ELF-1 (cell line): ENCODE measurements at regions not wholly inside any gene's neighbourhood (a gene's known extent, or its start where the extent isn't known, plus 50 kb on each side); places are given as distances from the start of the nearest gene placed in this dataset.
"Not testable (repeated sequence)": the region's sequence is repeated elsewhere in the genome, so short reads cannot be mapped to it uniquely, and the experiment has no call there.

ENCODE experiments used
- DNase-seq: peaks from one replicate; pipeline ENCODE4 v3.0.0-alpha.2; 2016; ENCODE audit warnings: low read depth, low spot score

DNA sequence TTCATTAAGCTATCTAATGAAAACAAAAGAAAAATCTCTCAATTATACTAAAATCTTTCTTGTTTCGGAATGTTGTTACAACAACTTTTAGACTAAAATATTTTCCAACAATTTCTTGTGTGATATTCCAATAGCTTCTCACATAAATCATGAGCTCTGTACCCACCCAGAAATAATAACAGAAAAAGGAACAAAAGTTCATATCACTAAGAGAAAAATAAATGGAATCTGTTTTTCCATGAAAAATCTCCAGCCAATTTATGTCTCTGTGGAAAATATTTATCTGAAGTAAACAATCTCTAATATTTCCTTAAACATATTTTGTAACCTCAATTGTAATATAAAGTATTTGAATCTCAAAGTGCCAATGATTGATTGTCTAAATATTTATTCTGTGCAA is 628.6 kb upstream of the ANKRD30A start:
- no peak for DNase-seq

DNA sequence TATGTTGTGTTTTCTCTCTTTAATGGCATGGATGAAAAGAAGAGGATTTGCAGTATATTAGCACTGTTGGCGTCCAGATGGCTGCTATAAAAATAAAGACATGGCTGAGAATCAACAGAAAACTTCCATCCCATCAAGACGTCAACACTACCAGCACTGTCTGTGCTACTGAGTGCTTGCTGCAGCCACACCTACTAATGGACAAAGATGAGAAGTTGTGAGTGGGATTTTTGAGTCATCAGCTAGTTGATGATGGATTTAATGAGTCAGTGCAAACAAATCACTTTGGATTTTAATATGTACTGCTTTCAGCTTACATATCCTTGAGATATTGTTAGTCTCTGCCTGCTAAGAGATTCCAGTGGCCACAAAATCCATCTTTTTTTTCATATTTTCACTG is 631.0 kb upstream of the ANKRD30A start:
- no peak for DNase-seq

DNA sequence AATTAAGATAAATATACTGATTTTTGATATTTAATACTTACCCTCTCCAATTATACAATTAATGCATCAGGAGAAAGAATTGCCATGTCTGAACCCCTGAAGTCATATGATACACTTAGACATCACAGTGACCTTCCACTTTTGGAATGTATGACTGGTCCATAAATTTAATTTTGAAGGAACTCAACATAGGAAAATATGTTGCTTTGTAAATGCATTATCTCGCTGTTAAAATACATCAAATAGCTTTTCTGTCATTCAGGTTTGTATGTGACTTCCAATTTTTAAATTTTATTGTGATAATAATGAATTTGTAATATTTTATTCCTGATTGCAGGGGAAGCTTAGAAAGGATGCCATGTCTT is 631.9 kb upstream of the ANKRD30A start:
- DNase-seq: no peak

- DNase-seq: no peak
These were observed 632.5 kb upstream of the ANKRD30A start for GRCh38 chr10:36492590-36493515.

- no peak for DNase-seq
These were observed 633.5 kb upstream of the ANKRD30A start for GRCh38 chr10:36491926-36492325.

GRCh38 chr10:36489611-36490228 is 635.7 kb upstream of the ANKRD30A start:
- no peak for DNase-seq

DNA sequence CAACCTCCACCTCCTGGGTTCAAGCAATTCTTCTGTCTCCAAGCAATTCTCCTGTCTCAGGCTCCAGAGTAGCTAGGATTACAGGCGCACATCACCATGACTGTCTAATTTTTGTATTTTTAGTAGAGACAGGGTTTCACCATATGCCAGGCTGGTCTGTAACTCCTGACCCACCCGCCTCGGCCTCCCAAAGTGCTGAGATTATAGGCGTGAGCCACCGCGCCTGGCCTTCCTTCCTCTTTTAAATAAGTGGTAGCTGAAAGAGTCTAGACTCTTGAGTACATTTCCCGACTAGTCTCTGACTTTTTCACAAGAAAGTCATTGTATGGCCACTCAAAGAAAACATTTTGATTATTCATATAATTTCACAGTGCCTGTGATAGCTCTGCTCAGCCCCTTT is 636.2 kb upstream of the ANKRD30A start:
- no peak for DNase-seq

DNA sequence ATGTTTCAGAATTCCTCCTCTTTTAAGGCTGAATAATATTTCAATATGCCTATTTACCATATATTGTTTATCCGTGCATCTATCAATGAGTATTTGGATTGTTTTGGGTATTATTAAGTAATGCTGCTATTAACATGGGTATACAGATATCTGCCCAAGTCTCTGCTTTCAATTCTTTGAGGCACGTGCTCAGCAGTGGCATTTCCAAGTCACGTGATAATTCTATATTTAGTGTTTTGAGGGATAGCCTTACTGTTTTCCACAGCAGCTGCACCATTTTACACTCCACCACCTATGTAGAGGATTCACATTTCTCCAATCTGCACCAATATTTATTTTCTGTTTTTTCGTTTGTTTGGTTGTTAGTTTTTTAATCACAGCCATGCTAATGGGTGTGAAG is 636.8 kb upstream of the ANKRD30A start:
- no peak for DNase-seq

GRCh38 chr10:36479073-36479472 is 646.3 kb upstream of the ANKRD30A start:
- no peak for DNase-seq

DNA sequence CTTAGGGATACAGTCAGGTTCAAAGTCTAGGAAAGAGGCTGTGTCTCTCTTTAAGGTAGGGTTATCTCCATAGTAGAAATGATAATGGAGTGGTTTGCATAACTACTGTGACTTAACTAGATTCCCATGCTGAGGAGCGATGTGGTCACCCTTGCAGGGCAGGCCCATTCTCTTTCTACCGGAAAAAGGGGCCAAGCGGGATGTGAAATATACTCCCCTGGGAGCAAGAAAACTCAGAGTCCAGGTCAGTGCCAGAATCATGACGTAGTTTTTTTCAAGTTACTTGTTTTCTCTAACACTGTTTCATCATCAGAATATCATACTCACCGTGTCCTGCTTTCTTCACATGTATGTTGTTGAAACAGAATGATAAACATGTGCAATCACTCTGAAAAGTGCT is 649.0 kb upstream of the ANKRD30A start:
- no peak for DNase-seq

DNA sequence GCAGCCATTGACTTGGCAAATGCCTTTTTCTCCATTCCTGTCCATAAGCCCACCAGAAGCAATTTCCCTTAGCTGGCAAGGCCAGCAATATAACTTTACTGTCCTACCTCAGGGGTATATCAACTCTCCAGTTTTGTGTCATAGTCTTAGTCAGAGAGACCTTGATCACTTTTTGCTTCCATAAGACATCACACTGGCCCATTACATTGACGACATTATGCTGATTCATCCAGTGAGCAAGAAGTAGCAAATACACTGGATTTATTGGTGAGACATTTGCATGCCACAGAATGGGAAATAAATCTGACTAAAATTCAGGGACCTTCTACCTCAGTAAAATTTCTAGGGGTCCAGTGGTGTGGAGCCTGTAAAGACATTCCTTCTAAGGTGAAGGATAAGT is 649.7 kb upstream of the ANKRD30A start:
- no peak for DNase-seq

GRCh38 chr10:36474456-36474855 is 650.9 kb upstream of the ANKRD30A start:
- DNase-seq: no peak

- DNase-seq: no peak
These were observed 652.3 kb upstream of the ANKRD30A start for GRCh38 chr10:36473122-36473521.

DNA sequence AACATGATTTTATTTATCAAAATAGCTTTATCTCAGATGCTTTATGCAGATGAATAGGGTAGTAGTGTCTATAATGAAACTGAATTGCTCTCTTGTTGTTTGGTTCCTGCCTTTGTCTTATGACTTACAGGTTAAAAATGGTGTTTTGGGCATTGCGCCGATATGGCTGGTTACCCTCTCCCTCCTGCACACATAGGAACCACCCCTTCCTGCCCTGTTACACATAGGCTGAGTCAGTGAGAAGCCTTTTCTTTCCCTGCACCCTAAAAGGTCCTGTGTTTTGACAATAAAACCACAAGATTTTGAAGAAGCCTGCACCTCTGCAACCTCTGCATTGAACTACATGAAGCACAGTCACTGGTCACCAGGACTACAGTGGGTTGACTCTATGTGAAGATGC is 655.8 kb upstream of the ANKRD30A start:
- DNase-seq: no peak

- no peak for DNase-seq
These were observed 656.8 kb upstream of the ANKRD30A start for GRCh38 chr10:36468620-36469019.

DNA sequence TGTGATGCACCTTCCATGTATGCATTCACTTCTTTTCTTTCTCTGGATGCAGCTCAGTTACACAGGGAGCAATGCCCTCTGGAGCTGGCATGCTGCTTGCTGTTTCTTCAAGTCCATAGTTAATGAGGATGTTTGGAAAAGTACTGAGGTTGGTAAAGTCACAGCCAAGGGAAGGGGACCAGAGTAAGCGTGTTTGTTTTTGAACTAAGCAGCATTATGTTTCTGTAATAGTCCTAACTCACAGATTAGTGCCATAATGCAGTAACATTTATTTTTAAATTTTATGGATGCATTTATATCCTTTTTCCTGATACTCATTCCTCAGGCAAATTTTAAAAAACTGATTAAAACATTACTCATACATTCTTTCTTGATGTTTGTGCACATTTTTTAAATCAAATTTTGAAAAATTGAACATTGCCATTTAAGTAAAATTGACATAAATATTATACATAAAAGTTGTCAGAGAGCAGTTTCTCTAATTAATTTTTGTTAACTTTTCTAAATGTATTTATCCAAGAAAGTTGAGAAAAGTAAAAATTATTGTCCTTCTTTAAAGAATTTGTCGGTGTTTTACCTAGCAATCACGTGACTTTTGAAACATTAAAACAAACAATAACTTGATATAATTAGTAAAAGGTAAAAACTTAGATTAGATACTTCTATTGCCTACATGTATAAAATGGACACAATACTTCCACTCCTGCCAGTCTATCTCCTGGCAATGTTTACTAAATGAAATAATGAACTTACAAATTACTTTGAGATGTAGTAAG is 659.6 kb upstream of the ANKRD30A start:
- DNase-seq: no peak

DNA sequence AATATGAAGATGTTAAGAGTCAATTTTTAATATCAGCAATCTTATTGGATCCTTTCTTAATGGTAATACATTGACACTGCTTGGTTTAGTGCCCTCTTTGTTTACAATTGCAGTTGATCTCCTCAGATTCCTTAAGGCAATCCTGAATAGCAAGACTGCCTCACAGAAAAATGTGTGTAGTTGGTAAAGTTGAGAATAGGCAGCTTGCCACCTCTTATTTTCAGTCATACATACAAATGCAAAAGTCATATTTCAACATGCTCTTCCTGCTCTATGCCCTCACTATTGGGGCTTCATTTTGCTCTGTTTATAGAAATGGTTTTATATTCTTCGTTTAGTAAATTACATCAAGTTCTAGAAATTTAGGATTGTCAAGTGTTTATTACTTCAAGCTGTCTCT is 661.1 kb upstream of the ANKRD30A start:
- DNase-seq: no peak

GRCh38 chr10:36463390-36463789 is 662.0 kb upstream of the ANKRD30A start:
- DNase-seq: no peak

DNA sequence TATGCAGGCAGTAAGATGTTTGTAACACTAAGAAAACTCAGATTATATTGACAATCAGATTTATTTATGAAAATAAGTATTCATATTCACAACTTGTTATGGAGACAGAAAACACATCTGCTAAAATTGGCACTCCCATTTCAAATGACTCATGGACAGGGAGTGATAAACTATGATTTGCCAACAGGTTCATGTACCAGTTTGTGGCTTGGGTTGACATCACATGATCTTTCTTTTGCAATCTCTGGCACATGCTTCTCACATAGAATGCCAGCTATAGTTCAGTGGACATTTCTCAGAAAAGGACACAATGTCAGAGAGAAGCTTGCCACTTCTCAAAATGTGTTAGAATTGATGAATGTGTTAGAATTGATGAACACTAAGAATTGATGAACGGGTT is 663.2 kb upstream of the ANKRD30A start:
- DNase-seq: no peak

- DNase-seq: not testable (repeated sequence)
These were observed 667.0 kb upstream of the ANKRD30A start for GRCh38 chr10:36458437-36458836.

DNA sequence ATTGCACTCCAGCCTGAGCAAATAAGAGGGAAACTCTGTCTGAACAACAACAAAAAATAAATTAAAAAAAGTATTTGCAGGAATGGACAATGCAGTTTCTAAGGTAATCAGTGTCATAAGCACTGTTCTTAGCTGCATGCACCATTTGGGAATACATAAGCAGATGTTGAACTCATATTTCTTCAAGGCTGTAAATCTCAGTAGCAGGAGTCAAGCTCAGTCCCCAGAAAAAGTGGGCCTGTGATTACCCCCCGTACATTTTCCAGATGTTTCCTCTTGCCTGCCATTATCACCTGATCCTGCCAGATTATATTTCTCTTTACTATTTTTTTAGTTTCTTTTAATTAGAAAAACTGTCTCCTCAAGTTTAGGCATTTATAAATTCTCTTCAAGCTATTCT is 667.6 kb upstream of the ANKRD30A start:
- no peak for DNase-seq

DNA sequence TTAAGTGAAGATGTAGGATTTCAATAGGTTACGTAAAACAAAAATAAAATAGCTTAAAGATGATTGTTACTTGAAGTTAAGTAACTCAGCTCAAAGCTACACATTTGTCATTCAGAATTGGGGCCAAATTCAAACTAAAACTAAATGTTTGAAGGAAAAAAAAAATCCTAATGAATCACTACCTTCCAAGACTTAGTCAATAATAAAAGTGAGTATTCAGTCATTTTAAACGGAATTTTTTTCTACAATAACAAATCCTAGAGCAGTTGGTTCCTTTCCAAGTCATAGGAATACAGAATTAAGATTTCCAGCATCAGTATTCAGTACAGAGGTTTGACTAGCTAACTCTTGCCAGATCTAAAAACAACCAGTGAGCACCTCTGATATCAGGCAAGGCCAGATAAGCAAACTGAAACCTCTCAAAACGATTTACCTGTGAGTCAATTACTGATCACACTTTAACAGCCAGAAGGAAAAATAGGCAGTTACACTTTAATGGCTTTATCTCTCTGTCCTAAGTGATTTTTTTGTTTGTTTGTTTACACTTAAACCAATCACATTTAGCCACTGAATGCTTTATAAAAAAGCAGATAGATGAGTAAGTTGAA is 669.8 kb upstream of the ANKRD30A start:
- no peak for DNase-seq
